ENCODE measurements at regions not wholly inside any gene's neighbourhood (a gene's known extent, or its start where the extent isn't known, plus 50 kb on each side); places are given as distances from the start of the nearest gene placed in this dataset.

GRCh38 chr6:22882581-22882980 lies 313.2 kb downstream of the HDGFL1 start:
- no peak for DNase-seq

GRCh38 chr6:22883061-22883717 lies 313.8 kb downstream of the HDGFL1 start:
- DNase-seq, result no peak

GRCh38 chr6:22884456-22884855 lies 315.1 kb downstream of the HDGFL1 start:
- no peak for DNase-seq

- DNase-seq, result no peak
Measured at GRCh38 chr6:22886650-22887581, 317.6 kb downstream of the HDGFL1 start.

- DNase-seq, result no peak
Measured at GRCh38 chr6:22888163-22888752, 318.9 kb downstream of the HDGFL1 start.

GRCh38 chr6:22891934-22892333 lies 322.6 kb downstream of the HDGFL1 start:
- DNase-seq, result no peak

GRCh38 chr6:22892452-22892851 lies 323.1 kb downstream of the HDGFL1 start:
- DNase-seq, result peak; percentile 82 to 94 (median 88)

GRCh38 chr6:22896696-22897095 lies 327.3 kb downstream of the HDGFL1 start:
- DNase-seq, result no peak

- DNase-seq, result peak in 2 of 3 donors; percentile 31 to 58
Measured at GRCh38 chr6:22899426-22899825, 330.1 kb downstream of the HDGFL1 start.

- no peak for DNase-seq
Measured at GRCh38 chr6:22903826-22904225, 334.5 kb downstream of the HDGFL1 start.

GRCh38 chr6:22904431-22904830 lies 335.1 kb downstream of the HDGFL1 start:
- no peak for DNase-seq

- DNase-seq, result no peak
Measured at GRCh38 chr6:22906091-22906549, 336.8 kb downstream of the HDGFL1 start.

GRCh38 chr6:22907085-22907484 lies 337.7 kb downstream of the HDGFL1 start:
- no peak for DNase-seq

GRCh38 chr6:22910370-22910769 lies 341.0 kb downstream of the HDGFL1 start:
- DNase-seq, result no peak

- no peak for DNase-seq
Measured at GRCh38 chr6:22913612-22914011, 344.2 kb downstream of the HDGFL1 start.

GRCh38 chr6:22917344-22917743 lies 348.0 kb downstream of the HDGFL1 start:
- DNase-seq, result no peak

- DNase-seq, result no peak
Measured at GRCh38 chr6:22921828-22922227, 352.5 kb downstream of the HDGFL1 start.

GRCh38 chr6:22925304-22925835 lies 356.0 kb downstream of the HDGFL1 start:
- DNase-seq, result no peak

- DNase-seq, result peak in 2 of 3 donors; percentile 47 to 88
Measured at GRCh38 chr6:22925920-22926789, 356.8 kb downstream of the HDGFL1 start.

GRCh38 chr6:22926790-22927354 lies 357.5 kb downstream of the HDGFL1 start:
- DNase-seq, result peak in 1 of 3 donors; percentile 62

GRCh38 chr6:22928775-22929174 lies 359.4 kb downstream of the HDGFL1 start:
- no peak for DNase-seq
